WTC11 (cell line): ENCODE measurements at regions not wholly inside any gene's neighbourhood (a gene's known extent, or its start where the extent isn't known, plus 50 kb on each side); places are given as distances from the start of the nearest gene placed in this dataset.

Experiments
- ATAC-seq: fragments of 200-7000 bp; cut with Tn5 transposase; 2 replicates; pipeline ENCODE4 v1.10.0; 2021; ENCODE audit warnings: mild to moderate bottlenecking, moderate library complexity
- CTCF ChIA-PET: fragments of 300-600 bp; sonication (Branson Sonifier 250); formaldehyde crosslinking; loops from one replicate; lab custom pipeline; 2021; ENCODE audit warnings: antibody characterized with exemption; lab: Charles Lee
- POLR2A ChIA-PET: fragments of 350-600 bp; sonication (Branson Sonifier 250); formaldehyde crosslinking; loops from one replicate; lab custom pipeline; 2021; ENCODE audit warnings: antibody characterized with exemption; lab: Charles Lee
- DNase-seq: peaks from one replicate; pipeline ENCODE4 v3.0.0; 2021; ENCODE audit warnings: low spot score
- H3K27ac Mint-ChIP-seq: 2 replicates; pipeline ENCODE4 v1.8.0; 2021; ENCODE audit warnings: mixed read lengths
- H3K27me3 Mint-ChIP-seq: 2 replicates; pipeline ENCODE4 v1.8.0; 2021; ENCODE audit warnings: low read depth, mild to moderate bottlenecking, moderate library complexity, mixed read lengths
- H3K36me3 Mint-ChIP-seq: 2 replicates; pipeline ENCODE4 v1.8.0; 2021; ENCODE audit warnings: mixed read lengths
- H3K4me1 Mint-ChIP-seq: 2 replicates; pipeline ENCODE4 v1.8.0; 2022; ENCODE audit warnings: mixed read lengths
- H3K4me3 Mint-ChIP-seq: 2 replicates; pipeline ENCODE4 v1.8.0; 2021; ENCODE audit warnings: mild to moderate bottlenecking, moderate library complexity, mixed read lengths
- H3K9me3 Mint-ChIP-seq: 2 replicates; pipeline ENCODE4 v1.8.0; 2021; ENCODE audit warnings: mixed read lengths
- ARID4B ChIP-seq: sonication (generic); formaldehyde crosslinking; IDR thresholded peaks from 2 replicates; pipeline ENCODE4 v1.8.0; 2023; ENCODE audit warnings: missing genetic modification reagents, mild to moderate bottlenecking, borderline replicate concordance
- FOXJ3 ChIP-seq: sonication (generic); formaldehyde crosslinking; IDR thresholded peaks from 2 replicates; pipeline ENCODE4 v1.9.0; 2021; ENCODE audit warnings: missing genetic modification reagents, mild to moderate bottlenecking, borderline replicate concordance
- FOXP1 ChIP-seq: sonication (generic); formaldehyde crosslinking; IDR thresholded peaks from 2 replicates; pipeline ENCODE4 v1.8.0; 2022; ENCODE audit warnings: missing genetic modification reagents, mild to moderate bottlenecking, moderate library complexity, borderline replicate concordance
- MXD4 ChIP-seq: fragments of 250-450 bp; sonication (Bioruptor Pico); IDR thresholded peaks from 2 replicates; pipeline ENCODE4 v1.8.0; 2021; ENCODE audit warnings: mild to moderate bottlenecking, moderate library complexity, borderline replicate concordance
- NFE2L1 ChIP-seq: sonication (generic); formaldehyde crosslinking; IDR thresholded peaks from 2 replicates; pipeline ENCODE4 v1.8.1; 2023; ENCODE audit warnings: missing genetic modification reagents
- NFYB ChIP-seq: sonication (generic); formaldehyde crosslinking; conservative IDR thresholded peaks from 2 replicates; pipeline ENCODE4 v1.8.0; 2022; ENCODE audit warnings: low read depth, missing genetic modification reagents
- NR1H2 ChIP-seq: sonication (generic); formaldehyde crosslinking; IDR thresholded peaks from 2 replicates; pipeline ENCODE4 v1.9.0; 2021; ENCODE audit warnings: mild to moderate bottlenecking, moderate library complexity, missing genetic modification reagents
- OVOL2 ChIP-seq: fragments of 250-450 bp; sonication (Bioruptor Pico); IDR thresholded peaks from 2 replicates; pipeline ENCODE4 v1.9.0; 2021; ENCODE audit warnings: mild to moderate bottlenecking, borderline replicate concordance
- PRDM15 ChIP-seq: sonication (generic); formaldehyde crosslinking; IDR thresholded peaks from 2 replicates; pipeline ENCODE4 v1.8.0; 2022; ENCODE audit warnings: missing genetic modification reagents
- TCF7 ChIP-seq: sonication (generic); formaldehyde crosslinking; IDR thresholded peaks from 2 replicates; pipeline ENCODE4 v1.8.0; 2022; ENCODE audit warnings: mild to moderate bottlenecking, low read depth, missing genetic modification reagents, moderate library complexity
- USF1 ChIP-seq: sonication (generic); formaldehyde crosslinking; IDR thresholded peaks from 2 replicates; pipeline ENCODE4 v1.8.0; 2022; ENCODE audit warnings: mild to moderate bottlenecking, missing genetic modification reagents
- ZNF416 ChIP-seq: fragments of 250-450 bp; sonication (Bioruptor Pico); IDR thresholded peaks from 2 replicates; pipeline ENCODE4 v1.9.0; 2021; ENCODE audit warnings: mild to moderate bottlenecking, inconsistent platforms
- ZNF671 ChIP-seq: fragments of 250-450 bp; sonication (Bioruptor Pico); IDR thresholded peaks from 2 replicates; pipeline ENCODE4 v1.8.0; 2021; ENCODE audit warnings: mild to moderate bottlenecking
- ZSCAN18 ChIP-seq: fragments of 250-450 bp; sonication (Bioruptor Pico); IDR thresholded peaks from 2 replicates; pipeline ENCODE4 v2.1.2; 2022; ENCODE audit warnings: mild to moderate bottlenecking, moderate library complexity
- TF ChIP-seq, protein P1 (sequence below): sonication (generic); formaldehyde crosslinking; IDR thresholded peaks from 2 replicates; pipeline ENCODE4 v1.8.0; 2023; ENCODE audit warnings: missing genetic modification reagents
- TF ChIP-seq, protein P2 (sequence below): sonication (generic); formaldehyde crosslinking; conservative IDR thresholded peaks from 2 replicates; pipeline ENCODE4 v1.8.1; 2023; ENCODE audit warnings: mild to moderate bottlenecking, low read depth, missing genetic modification reagents, moderate library complexity

DNA sequence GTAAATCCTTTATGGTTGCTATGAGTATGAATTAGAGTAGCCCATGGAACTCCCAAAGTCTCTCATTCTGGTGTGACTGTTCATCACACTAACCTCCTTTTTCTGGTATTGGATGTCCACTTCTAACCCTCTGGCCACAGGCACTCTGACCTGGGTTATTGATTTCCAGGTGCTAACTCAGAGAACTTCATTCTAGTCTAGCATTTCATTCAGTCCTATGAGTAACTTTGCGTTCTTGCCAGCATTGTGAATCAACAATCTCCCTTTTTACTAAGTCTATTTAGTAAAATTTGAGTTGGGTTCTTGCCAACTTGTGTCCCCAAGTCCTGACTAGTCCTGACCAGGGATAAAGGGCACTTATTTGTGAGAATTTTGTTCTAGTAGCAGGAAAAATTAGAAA is 103.5 kb downstream of the SNX18 start:
- DNase-seq (no peak), ATAC-seq (no peak)
- H3K27me3 Mint-ChIP-seq, result peaks cover 6% of the 10 kb centered on the region
- CTCF ChIA-PET, result no interaction called here
- H3K4me3 Mint-ChIP-seq, result no peak overlapping the region
- H3K36me3 Mint-ChIP-seq, result peaks cover 7% of the 10 kb centered on the region; the same call in 1 of the 2 replicates
- POLR2A ChIA-PET, result no interaction called here
- peaks cover 20% of the 10 kb centered on the region for H3K4me1 Mint-ChIP-seq
- no peak overlapping the region for H3K27ac Mint-ChIP-seq
- TF ChIP-seq TCF7 (CRISPR knock-in tag) (no peak), FOXP1 (CRISPR knock-in tag) (no peak), ZNF671 (CRISPR knock-in tag) (no peak), USF1 (CRISPR knock-in tag) (no peak), NR1H2 (CRISPR knock-in tag) (no peak), ZNF416 (CRISPR knock-in tag) (no peak)
- peaks cover 19% of the 10 kb centered on the region for H3K9me3 Mint-ChIP-seq

DNA sequence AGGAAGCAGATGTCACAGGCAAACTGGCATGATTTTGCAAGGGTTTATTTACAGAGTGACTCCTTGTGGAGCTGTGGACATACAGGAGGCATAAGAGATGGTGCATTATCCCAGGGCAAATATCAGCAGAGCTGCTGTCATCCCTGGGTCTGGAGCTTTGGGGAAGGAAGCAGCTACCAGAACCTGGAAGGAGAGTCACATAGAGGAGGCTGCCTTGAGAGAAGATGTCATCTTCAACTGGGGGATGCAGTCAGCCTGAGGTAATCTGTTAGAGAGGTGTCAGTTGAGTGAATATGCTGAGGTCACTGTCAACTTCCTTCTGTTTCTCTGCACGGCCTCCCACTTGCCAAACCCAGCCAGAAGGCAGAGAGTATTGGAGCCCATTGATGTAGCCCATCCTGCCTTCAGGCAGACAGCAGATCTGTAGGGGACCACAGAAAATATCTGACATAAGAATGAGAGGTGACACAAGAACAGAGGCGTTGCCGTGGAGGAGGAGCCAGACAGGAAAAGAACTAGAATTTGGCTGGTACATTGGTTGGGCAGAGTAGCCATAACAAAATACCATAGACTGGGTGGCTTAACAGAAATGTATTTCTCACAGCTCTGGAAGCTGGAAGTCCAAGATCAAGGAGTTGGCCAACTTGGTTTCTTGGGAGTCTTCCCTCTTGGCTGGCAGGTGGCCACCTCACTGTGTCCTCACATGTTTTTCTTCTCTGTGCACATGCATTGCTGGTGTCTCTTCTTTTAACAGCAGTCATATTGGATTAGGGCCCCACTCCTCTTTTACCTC is 102.8 kb downstream of the SNX18 start:
- no peak for ATAC-seq
- CTCF ChIA-PET, result no interaction called here
- Mint-ChIP-seq H3K9me3 (peaks cover 19% of the 10 kb centered on the region), H3K4me3 (no peak overlapping the region), H3K27me3 (peaks cover 6% of the 10 kb centered on the region), H3K4me1 (peaks cover 20% of the 10 kb centered on the region), H3K27ac (no peak overlapping the region), H3K36me3 (peaks cover 7% of the 10 kb centered on the region; the same call in 1 of the 2 replicates)
- POLR2A ChIA-PET, result no interaction called here
- no peak for TF ChIP-seq NFYB (CRISPR knock-in tag)
- TF ChIP-seq PRDM15 (CRISPR knock-in tag), result no peak
- no peak for TF ChIP-seq NFE2L1 (CRISPR knock-in tag)
- TF ChIP-seq, protein P1, sequence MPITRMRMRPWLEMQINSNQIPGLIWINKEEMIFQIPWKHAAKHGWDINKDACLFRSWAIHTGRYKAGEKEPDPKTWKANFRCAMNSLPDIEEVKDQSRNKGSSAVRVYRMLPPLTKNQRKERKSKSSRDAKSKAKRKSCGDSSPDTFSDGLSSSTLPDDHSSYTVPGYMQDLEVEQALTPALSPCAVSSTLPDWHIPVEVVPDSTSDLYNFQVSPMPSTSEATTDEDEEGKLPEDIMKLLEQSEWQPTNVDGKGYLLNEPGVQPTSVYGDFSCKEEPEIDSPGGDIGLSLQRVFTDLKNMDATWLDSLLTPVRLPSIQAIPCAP, result no peak
- TF ChIP-seq USF1 (CRISPR knock-in tag), result no peak
- TF ChIP-seq MXD4, result no peak
- TF ChIP-seq, protein P2, sequence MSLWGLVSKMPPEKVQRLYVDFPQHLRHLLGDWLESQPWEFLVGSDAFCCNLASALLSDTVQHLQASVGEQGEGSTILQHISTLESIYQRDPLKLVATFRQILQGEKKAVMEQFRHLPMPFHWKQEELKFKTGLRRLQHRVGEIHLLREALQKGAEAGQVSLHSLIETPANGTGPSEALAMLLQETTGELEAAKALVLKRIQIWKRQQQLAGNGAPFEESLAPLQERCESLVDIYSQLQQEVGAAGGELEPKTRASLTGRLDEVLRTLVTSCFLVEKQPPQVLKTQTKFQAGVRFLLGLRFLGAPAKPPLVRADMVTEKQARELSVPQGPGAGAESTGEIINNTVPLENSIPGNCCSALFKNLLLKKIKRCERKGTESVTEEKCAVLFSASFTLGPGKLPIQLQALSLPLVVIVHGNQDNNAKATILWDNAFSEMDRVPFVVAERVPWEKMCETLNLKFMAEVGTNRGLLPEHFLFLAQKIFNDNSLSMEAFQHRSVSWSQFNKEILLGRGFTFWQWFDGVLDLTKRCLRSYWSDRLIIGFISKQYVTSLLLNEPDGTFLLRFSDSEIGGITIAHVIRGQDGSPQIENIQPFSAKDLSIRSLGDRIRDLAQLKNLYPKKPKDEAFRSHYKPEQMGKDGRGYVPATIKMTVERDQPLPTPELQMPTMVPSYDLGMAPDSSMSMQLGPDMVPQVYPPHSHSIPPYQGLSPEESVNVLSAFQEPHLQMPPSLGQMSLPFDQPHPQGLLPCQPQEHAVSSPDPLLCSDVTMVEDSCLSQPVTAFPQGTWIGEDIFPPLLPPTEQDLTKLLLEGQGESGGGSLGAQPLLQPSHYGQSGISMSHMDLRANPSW (CRISPR knock-in tag), result no peak
- no peak for DNase-seq

- H3K4me3 Mint-ChIP-seq, result no peak overlapping the region
- POLR2A ChIA-PET, result no interaction called here
- H3K27me3 Mint-ChIP-seq, result peaks cover 6% of the 10 kb centered on the region
- CTCF ChIA-PET, result no interaction called here
- peaks cover 19% of the 10 kb centered on the region for H3K9me3 Mint-ChIP-seq
- peaks cover 7% of the 10 kb centered on the region; the same call in 1 of the 2 replicates for H3K36me3 Mint-ChIP-seq
- H3K27ac Mint-ChIP-seq, result no peak overlapping the region
- H3K4me1 Mint-ChIP-seq, result peaks cover 20% of the 10 kb centered on the region
- ATAC-seq, result no peak
- no peak for DNase-seq
- TF ChIP-seq OVOL2 (CRISPR knock-in tag), result no peak
- TF ChIP-seq ARID4B (CRISPR knock-in tag), result no peak
- no peak for TF ChIP-seq FOXJ3 (CRISPR knock-in tag)
- no peak for TF ChIP-seq ZSCAN18
Observed at GRCh38 chr5:54619731-54620130, 102.2 kb downstream of the SNX18 start.
